Neural cell (in vitro differentiated cells): ENCODE measurements at regions not wholly inside any gene's neighbourhood (a gene's known extent, or its start where the extent isn't known, plus 50 kb on each side); places are given as distances from the start of the nearest gene placed in this dataset.

ENCODE experiments used
- EP300 ChIP-seq: fragments of 450-650 bp; conservative IDR thresholded peaks from 2 replicates; pipeline ENCODE4 v1.6.1; 2014; ENCODE audit warnings: antibody characterized with exemption, mild to moderate bottlenecking, moderate library complexity; ENCODE audit not compliant: poor library complexity, severe bottlenecking
- EZH2 ChIP-seq: fragments of 200-600, 300-800 bp; shearing (Covaris generic), sonication (generic); IDR thresholded peaks from 2 replicates; pipeline ENCODE4 v1.6.1; 2014; ENCODE audit warnings: antibody characterized with exemption, low read length, borderline replicate concordance, mild to moderate bottlenecking; ENCODE audit not compliant: insufficient read depth, poor library complexity, severe bottlenecking
- MXI1 ChIP-seq: fragments of 450-650 bp; conservative IDR thresholded peaks from 2 replicates; pipeline ENCODE4 v1.6.1; 2014; ENCODE audit warnings: antibody characterized with exemption, mild to moderate bottlenecking; ENCODE audit not compliant: poor library complexity, severe bottlenecking
- POLR2AphosphoS5 ChIP-seq: IDR thresholded peaks from 2 replicates; pipeline ENCODE4 v1.6.1; 2012
- RAD21 ChIP-seq: fragments of 450-650 bp; conservative IDR thresholded peaks from 2 replicates; pipeline ENCODE4 v1.6.1; 2014; ENCODE audit warnings: antibody characterized with exemption, mild to moderate bottlenecking, moderate library complexity
- SMC3 ChIP-seq: fragments of 450-650 bp; conservative IDR thresholded peaks from 2 replicates; pipeline ENCODE4 v1.6.1; 2014; ENCODE audit warnings: antibody characterized with exemption, mild to moderate bottlenecking, moderate library complexity; ENCODE audit not compliant: poor library complexity
- TAF1 ChIP-seq: IDR thresholded peaks from 2 replicates; pipeline ENCODE4 v1.6.1; 2012; ENCODE audit warnings: low read depth
- TF ChIP-seq, protein P1 (sequence below): fragments of 450-650 bp; IDR thresholded peaks from 2 replicates; pipeline ENCODE4 v1.5.1; 2014; ENCODE audit warnings: antibody characterized with exemption, mild to moderate bottlenecking, moderate library complexity; ENCODE audit not compliant: poor library complexity, severe bottlenecking
- TF ChIP-seq, protein P2 (sequence below): IDR thresholded peaks from 2 replicates; pipeline ENCODE4 v1.6.1; 2012; ENCODE audit warnings: borderline replicate concordance

DNA sequence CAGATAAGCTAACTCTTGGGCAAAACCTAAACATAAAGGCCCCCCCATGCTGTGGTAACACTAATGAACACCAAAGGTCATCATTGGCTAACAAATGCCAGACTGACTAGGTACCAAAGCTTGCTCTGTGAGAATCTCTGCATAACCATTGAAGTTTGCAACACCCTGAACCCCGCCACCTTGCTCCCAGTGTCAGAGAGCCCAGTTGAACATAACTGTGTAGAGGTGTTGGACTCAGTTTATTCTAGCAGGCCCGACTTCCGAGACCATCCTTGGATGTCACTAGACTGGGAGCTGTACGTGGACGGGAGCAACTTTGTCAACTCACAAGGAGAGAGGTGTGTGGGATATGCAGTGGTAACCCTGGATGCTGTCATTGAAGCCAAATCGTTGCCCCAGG is 602.2 kb downstream of the UQCRFS1 start:
- TF ChIP-seq EZH2 (no peak), POLR2AphosphoS5 (no peak), SMC3 (no peak), RAD21 (no peak), TAF1 (no peak), EP300 (no peak), MXI1 (no peak)
- TF ChIP-seq, protein P1, sequence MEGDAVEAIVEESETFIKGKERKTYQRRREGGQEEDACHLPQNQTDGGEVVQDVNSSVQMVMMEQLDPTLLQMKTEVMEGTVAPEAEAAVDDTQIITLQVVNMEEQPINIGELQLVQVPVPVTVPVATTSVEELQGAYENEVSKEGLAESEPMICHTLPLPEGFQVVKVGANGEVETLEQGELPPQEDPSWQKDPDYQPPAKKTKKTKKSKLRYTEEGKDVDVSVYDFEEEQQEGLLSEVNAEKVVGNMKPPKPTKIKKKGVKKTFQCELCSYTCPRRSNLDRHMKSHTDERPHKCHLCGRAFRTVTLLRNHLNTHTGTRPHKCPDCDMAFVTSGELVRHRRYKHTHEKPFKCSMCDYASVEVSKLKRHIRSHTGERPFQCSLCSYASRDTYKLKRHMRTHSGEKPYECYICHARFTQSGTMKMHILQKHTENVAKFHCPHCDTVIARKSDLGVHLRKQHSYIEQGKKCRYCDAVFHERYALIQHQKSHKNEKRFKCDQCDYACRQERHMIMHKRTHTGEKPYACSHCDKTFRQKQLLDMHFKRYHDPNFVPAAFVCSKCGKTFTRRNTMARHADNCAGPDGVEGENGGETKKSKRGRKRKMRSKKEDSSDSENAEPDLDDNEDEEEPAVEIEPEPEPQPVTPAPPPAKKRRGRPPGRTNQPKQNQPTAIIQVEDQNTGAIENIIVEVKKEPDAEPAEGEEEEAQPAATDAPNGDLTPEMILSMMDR, result no peak
- TF ChIP-seq, protein P2, sequence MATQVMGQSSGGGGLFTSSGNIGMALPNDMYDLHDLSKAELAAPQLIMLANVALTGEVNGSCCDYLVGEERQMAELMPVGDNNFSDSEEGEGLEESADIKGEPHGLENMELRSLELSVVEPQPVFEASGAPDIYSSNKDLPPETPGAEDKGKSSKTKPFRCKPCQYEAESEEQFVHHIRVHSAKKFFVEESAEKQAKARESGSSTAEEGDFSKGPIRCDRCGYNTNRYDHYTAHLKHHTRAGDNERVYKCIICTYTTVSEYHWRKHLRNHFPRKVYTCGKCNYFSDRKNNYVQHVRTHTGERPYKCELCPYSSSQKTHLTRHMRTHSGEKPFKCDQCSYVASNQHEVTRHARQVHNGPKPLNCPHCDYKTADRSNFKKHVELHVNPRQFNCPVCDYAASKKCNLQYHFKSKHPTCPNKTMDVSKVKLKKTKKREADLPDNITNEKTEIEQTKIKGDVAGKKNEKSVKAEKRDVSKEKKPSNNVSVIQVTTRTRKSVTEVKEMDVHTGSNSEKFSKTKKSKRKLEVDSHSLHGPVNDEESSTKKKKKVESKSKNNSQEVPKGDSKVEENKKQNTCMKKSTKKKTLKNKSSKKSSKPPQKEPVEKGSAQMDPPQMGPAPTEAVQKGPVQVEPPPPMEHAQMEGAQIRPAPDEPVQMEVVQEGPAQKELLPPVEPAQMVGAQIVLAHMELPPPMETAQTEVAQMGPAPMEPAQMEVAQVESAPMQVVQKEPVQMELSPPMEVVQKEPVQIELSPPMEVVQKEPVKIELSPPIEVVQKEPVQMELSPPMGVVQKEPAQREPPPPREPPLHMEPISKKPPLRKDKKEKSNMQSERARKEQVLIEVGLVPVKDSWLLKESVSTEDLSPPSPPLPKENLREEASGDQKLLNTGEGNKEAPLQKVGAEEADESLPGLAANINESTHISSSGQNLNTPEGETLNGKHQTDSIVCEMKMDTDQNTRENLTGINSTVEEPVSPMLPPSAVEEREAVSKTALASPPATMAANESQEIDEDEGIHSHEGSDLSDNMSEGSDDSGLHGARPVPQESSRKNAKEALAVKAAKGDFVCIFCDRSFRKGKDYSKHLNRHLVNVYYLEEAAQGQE, result no peak
